HG03045 (cell line): ENCODE measurements at regions not wholly inside any gene's neighbourhood (a gene's known extent, or its start where the extent isn't known, plus 50 kb on each side); places are given as distances from the start of the nearest gene placed in this dataset.

Experiments used
- ATAC-seq: cut with Tn5 transposase; IDR thresholded peaks from one replicate; pipeline ENCODE4 v1.9.1; 2021; ENCODE audit warnings: mild to moderate bottlenecking, moderate library complexity; ENCODE audit not compliant: unreplicated experiment

DNA sequence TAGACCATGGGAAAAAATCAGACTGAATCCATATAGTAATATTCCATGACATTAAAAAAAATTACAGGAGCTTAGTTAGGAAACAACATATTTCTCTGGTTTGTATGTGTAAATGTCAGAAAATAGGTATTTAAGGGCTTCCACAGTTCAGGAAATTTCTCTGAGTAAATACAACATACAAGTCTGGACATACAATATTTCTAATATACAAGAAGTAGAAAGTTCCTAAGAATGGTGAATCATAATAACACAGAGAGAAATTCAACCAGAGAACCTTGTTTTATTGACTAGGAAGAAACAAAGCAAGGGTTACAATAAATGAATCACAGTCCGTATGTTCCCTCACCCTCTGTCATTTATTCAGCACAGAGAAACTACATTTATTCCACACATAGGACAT lies 532.7 kb upstream of the FAT3 start:
- no peak for ATAC-seq

DNA sequence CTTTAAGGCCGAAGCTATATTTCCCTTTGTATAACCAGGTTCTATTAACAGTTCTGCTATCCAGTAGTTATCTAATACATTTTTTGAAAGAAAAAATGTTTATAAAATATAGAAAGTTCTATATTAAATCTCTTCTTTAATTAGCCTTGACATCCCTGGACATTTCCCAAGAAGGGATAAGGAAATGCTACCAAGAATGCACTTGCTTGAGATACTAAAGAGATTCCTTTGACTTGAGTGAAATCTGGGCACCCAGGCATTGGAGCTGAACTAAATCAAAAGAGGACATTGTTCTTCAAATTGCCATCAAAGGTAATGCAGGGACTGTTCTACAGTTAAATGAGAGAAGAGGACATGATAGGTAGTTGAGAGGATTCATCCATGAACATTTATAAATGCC lies 535.9 kb upstream of the FAT3 start:
- no peak for ATAC-seq

DNA sequence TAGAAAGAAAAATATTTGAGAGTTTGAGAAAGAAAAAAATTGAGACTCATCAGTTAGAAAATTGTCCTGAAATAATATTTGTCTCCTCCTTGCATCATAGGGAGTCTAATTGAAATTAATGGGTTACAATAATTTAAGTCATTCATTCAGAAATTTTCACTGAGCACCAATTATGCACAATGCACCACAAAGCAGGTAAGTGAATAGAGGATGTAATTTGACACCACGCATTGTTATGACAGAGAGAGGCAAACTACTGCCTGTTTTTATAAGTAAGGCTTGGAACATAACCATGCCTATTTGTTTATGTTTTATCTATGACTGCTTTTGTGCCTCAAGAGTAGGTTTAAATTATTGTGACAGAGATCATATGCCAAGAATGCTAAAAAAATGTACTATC lies 537.9 kb upstream of the FAT3 start:
- no peak for ATAC-seq

DNA sequence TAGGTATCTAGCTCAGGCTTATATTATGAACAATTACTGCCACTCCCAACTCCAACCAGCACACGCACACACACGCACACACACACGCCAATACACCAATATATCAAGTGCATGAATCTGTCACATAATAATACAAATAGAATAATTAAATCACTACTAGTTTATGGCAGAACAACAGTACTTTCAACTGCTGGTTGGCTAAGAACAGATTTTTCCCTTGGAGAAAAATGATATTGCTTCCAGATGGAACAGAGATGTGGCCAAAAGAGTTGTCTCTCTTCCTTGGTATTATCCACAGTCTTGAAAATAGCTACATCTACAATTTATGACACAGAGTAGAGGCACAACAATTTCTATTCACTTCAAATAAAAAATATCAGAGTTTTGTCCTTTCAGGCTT lies 538.3 kb upstream of the FAT3 start:
- ATAC-seq, result no peak

DNA sequence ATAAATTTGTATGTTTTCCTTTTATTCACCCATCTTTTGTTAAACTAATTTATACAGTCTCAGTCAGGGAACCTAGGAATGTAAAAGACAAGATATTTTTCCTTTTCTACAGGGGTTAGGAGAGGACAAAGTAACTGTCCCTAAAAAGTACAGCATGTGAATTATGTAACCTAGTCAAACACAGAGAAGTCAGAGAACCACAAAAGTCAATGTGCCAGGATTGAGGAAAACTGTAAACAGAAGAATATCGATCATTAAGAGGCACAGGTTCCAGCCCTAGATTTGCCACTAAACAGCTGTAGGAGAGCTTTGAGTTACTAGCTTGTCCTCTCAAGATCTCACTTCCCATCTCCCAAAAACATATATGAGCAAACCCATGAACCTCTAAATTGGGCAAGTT lies 550.9 kb upstream of the FAT3 start:
- no peak for ATAC-seq

DNA sequence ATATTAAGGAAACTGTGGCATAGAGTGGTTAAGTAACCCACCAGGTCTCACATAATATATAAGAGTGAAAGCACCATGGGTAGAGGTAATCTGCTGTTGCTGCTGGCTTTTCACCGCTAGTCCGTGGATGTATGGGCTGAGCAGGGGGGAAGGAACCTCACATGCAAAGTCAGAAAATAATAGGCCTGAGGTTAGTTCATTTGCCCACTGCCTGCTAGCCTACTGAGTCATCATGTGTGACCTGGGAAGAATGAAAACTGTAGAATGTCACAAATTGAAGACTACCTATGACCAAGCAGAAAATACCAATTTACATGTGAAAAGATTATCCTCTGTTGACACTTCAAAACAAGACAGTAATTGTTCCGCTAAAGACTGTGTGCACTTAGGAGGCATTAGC lies 560.1 kb upstream of the FAT3 start:
- no peak for ATAC-seq

DNA sequence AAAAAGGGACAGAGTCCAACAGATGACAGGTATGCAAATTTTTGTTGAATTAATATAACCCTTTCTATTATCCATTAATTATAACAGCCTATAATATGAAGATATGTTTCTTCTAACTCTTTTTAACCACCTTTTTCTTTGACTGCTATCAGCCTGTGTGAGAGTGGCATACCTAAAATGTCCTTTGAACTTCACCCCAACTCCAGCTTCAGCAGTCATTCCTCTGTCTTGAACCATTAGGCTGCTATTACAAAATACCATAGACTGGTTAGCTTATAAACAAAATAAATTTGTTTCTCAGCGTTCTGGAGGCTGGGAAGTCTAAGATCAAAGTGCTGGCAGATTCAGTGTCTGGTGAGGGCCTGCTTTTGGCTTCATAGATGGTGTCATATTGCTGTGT lies 564.6 kb upstream of the FAT3 start:
- no peak for ATAC-seq

DNA sequence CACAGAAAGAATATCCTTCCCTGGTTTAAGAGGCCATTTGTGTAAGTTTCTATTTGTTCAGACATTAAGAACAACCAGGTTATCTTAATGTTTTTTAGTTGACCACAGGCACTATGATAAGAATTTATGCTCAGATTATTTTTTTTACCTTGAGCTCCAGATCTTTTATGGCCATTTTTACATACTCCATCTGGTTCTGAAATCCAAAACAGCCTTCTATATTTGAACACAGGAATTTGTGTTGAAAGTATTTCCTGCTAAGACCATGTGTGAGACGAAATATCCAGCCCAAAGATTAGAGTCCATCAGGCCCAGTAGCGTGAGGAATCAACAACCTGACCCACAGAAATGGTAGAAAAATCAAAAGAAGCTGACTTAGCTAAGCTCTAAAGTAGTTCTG lies 569.9 kb upstream of the FAT3 start:
- no peak for ATAC-seq

DNA sequence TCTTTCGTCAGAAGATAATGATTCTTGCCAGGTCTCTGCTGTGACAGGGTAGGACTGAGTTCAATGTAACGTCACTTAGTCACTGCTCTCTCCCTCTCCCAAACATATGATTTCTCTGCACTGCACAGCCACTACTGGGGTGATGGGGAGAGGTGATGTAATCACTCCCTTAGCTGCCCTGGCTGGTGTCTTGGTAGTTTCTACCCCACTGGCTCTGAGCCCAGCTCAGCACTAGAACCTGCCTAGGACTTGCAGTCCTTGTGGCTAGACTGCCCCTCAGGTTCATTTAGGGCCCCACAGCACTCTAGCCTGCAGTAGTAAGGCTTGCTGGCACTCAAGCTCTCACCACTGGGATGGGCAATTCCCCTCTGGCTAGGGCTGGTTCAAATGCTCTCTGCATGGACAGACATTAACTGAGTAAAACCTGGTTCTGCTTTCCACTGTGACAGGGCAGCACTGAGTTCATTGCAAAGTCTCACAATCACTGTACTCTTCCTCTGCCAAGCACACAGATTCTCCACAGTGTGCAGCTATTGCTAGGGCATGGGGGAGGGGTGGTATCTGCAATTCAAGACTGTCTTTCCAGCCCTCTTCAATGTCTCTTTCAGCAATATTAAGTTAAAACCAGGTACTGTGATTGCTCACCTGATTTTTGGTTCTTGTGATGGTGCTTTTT lies 571.4 kb upstream of the FAT3 start:
- no peak for ATAC-seq

DNA sequence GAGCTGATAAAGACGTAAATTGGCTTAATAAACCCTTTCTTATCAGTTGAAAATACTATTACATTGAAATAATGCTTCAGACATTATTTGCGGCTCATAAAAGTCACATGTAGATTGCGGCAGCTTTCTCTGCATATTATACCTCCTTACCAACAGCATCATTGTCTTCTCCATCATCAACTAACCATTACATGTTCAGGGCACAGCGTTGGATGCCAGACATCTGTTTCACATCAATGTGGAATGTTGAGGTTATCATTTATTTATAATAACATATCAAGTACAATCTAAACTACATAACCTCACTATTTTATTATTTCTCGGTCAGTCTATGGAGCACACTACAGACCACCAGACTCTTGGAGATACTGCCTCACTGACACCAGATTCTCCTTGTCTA lies 573.8 kb upstream of the FAT3 start:
- no peak for ATAC-seq

DNA sequence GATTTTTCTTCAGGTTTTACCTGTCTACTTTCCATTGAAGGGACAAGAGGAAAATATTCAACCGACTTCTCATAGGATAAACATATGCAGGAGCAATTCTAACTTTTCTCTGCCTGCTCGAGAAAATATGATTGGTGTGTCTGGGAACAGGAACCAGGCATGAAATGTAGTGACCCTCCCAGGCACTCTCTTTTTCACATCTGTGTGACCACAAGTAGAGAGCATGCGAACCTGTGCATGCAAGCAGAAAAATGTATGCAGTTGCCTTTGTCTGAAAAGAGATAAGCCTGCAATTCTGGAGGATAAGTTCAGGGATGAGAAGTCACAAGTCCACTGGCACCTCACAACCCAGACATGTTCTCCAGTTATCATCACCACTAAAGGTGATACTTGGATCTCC lies 583.5 kb upstream of the FAT3 start:
- ATAC-seq, result no peak

DNA sequence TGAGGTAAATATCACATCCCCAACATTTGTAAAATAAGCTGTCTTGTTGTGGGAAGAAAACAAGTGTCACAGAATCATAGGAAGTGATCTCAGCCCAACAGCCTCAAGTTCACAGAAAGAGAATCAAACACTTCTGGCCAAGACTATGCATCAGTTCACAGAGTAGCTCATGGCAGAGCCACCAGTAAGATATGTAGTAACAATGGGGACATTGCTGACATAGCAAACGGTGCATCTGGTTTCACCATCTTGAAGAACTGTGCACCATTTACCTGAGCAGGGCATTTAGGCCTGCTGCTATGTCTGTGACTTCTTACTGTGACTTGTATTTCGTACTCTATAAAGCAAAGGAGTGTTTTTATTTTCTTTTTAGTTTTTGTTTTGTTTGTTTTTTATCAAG lies 585.3 kb upstream of the FAT3 start:
- ATAC-seq, result no peak

DNA sequence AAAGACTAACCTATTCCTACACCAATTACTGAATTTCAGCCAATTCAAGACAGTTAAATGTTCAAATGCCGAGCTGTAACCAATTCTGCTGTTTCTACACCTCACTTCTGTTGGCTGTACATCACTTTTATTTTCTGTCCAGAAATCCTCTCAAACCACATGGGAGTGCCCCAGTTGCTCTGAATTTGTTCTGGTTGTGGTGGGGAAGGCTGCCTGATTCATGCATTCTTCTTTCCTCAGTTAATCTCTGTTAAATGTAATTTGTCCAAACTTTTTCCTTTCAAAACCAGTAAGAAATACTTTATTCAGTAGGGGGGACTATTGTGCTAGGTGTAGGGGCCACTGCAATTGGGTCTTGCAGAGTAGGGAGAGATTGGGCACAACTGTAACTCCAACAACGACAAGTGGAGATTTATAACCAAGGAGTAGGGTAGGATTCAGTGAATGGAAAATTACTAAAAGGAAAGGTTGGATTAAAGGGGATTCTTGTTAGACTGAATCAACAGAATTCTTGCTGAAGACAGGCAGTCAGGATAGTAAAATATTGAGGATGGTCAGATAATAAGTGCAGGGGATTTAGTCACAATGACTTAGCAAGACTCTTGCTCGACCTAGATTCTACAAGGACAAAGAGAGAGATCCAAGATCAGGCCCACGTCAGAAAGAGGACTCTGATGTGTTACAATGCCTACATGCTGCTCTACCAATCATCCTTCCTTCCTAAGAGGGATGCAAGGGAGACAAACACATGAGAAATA lies 593.5 kb upstream of the FAT3 start:
- no peak for ATAC-seq

DNA sequence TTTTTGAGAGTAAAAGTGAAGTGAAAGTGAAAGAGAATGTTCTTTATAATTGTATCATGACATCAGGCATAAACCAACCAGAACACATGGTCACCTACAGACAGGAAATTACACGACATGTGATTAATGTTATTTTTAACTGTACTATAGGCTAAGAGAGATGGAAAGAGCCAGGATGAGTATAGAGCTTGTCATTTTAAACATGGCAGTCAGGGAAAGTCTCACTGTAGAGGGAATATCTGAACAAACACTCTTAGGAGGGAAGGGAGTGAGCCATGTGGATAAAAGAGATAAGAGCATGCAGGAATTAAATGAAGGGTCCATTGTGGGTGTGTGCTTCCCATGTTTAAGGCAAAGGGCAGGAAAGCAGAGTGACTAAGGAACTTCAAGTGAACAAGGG lies 599.1 kb upstream of the FAT3 start:
- ATAC-seq, result no peak

DNA sequence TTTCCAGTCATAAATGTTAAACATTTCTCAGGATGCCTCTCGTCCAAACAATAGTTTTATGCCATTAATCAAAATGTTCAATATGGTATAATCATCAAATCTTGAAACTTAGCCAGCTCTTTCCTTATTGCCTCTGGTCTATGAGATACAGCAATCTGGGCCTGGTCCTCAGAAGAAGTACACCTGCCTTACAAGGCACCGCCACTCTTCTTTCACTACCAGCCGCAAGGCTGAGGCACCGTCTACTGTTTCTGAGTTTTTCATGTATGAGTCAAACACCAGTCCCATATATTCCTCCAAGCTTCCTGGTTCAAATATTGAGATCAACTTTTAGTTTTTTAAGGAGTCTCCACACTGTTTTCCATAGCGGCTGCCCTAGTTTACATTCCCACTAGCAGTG lies 600.6 kb upstream of the FAT3 start:
- no peak for ATAC-seq

DNA sequence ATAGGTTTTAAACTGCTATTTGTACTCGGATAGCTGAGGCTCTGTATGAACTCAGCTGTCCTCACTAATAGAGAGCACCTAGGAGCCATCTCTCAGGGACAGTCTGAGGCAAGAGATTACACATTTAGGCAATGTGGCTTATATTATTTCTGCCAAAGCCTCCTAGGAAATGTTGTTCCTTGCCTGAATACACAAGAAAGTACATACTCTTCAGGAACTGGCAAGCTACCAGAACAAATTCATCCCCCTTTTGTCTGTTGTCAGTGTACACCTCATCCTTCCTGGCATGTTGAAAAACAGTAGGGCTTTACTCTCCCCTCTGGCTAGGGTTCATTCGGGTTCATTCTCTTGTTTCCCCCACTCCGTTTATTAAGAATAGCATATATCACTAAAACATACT lies 615.9 kb upstream of the FAT3 start:
- no peak for ATAC-seq

DNA sequence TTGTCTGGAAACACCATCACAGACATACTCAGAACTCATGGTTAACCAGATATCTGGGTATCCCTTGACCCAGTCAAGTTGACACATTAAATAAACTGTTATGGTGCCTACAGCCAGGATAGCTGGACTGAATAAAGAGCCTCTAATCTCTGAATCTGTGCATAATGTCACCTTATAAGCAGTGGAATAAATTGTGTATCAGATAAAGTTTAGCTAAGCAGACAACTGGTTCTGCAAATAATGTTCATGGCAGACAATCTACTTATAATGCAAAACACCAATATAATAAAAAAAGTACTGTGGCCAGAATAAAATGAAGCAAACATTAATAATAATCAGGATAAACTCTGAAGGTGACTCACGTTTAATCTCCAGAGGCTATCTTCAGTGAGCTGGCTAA lies 628.5 kb upstream of the FAT3 start:
- no peak for ATAC-seq

DNA sequence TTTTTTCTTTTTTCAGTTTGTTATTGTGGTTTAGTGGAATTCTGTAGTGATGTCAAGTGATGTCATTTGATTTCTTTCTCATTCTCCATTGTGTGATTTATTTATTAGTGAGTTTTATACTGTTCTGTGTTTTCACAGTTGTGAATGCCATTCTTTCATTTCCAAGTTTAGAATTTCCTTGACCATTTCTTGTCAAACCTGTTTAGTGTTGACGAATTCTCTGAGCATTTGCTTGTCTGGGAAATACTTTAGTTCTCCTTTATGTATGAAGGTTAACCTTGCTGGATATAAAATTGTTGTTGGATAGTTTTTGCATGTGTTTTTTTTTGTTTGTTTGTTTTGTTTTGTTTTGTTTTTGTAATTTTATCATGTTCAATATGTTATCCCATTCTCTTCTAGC lies 633.6 kb upstream of the FAT3 start:
- no peak for ATAC-seq

DNA sequence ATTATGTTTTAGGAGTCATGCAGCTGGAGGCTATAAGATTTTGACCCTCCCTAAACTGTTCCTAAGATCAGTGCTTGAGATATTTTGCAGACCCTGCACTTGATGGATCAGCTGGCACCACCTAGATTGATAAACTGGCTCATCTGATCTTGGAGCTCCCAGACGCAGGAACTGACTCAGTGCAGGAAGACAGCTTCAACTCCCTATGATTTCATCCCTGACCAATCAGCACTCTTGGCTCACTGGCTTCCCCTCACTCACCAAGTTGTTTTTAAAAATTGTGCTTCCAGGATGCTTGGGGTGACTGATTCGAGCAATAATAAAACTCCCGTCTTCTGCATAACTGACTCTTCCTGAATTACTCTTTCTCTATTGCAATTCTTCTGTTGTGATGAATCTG lies 637.5 kb upstream of the FAT3 start:
- ATAC-seq, result no peak

DNA sequence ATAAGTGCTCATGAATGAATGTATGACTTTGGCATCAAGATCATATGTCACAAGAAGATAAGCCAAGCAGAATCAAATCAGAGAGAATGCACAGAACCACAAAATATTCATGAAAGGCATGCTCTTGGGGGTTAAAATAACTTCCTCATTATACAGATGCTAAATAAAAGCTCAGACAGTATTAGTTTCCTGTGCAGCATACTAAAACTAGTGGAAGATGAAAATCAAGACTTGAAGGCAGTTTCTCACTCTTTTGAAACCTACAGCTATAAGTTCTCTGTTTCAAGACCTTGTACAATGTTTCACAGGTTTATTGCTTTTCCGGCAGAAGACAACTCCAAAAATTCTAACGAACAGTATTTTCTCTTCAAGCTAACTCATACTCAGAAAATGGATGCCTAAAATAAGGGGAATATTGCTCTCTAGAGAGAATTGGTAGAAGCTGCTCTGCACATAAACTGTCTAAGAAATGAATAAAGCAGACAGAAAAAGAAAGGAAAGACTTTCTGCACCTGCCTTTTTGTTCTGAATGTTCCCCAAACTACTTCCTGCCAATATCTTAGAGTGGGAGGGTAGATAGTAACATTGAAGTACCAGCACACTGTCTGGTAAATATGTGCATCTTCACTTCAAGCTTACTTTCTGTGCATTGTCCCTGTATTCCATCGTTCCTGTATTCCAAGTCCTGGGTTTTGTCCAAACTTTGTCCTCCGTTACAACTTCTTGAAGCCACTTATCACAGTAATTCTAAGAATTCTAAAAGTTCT lies 639.4 kb upstream of the FAT3 start:
- ATAC-seq, result no peak

DNA sequence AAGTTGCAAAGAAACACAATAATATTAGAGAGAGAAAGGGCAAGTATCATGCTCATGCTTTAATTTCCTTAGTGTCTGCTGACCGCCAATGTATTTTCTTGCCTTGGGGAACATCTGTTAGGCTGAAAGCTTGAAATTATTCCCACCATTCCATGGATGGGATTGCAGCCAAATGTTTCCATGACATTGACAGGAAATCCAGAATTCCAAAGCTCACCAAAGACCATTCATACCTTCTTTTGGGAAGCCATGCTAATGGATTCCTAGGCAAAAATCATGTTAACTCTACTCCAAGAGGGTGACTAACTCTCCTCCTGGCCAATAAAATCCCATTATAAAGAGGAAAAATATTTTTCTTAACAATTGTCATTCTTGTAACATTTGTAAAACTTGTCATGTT lies 661.4 kb upstream of the FAT3 start:
- no peak for ATAC-seq

DNA sequence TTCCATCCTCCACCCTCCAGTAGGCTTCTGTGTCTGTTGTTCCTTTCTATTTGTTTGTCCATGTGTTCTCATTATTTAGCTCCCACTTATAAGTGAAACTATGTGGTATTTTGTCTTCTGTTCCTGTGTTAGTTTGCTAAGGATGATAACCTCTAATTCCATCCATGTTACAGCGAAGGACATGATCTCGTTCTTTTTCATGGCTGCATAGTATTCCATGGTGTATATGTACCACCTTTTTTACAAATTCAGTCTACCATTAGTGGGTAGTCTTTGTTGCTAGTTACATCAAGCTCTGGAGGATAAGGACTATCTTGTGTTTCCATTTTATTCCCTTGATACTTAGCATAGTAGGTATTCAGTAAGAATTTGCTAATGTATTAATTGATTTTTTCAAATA lies 664.2 kb upstream of the FAT3 start:
- no peak for ATAC-seq
